GM19351 (cell line): ENCODE measurements at regions not wholly inside any gene's neighbourhood (a gene's known extent, or its start where the extent isn't known, plus 50 kb on each side); places are given as distances from the start of the nearest gene placed in this dataset.
A peak's percentile ranks its signal among the peaks of the same experiment; 100 is the strongest.

Source experiments
- ATAC-seq: cut with Tn5 transposase; IDR thresholded peaks from one replicate; pipeline ENCODE4 v1.9.1; 2021; ENCODE audit warnings: mild to moderate bottlenecking, moderate library complexity; ENCODE audit not compliant: unreplicated experiment

DNA sequence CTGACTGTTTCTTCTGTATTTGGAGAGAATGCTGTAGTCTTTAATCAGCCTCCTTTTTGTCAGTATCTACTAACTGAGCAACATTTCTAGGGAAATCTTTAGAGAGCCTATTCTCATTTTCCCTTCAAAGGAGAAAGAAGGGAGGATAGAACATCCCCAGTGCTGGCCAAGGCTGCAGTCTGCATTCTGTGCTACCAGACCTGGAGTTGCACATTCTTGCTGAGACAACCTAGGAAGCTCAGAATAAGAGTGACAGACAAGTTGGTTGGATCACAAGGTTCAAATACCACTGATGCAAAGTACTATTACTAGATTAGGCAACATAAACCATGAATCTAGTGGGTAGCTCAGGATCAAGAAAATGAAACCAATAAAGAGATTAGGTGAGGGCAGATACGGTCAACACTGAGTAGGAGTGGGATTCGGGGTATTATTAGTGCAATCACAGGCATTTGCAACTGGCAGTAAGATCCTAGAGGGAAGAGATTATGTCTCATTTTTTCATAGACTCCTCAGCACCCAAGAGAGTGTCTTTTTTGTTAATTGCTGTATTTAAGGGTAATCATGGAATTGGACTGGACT, 213.5 kb upstream of the FAM83B start:
- ATAC-seq = no peak

DNA sequence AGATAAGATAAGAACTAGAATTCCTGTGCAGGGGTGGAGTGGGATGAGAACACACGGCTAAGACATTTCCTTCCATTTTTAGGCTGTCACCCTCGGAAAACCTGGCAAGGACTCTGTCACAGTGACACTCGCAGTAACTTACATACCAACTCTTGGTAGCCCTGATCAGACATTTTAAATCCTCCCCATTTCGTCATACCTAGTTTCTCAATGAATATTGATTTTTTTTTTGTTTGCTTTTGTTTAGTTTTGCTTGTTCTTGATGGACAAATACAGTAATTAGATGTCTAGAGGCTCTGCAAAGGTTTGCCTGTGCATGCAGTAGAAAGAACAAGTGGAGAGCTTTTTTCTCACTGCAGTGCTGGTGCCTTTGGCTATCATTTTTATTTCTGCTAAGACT, 213.0 kb upstream of the FAM83B start:
- no peak for ATAC-seq

DNA sequence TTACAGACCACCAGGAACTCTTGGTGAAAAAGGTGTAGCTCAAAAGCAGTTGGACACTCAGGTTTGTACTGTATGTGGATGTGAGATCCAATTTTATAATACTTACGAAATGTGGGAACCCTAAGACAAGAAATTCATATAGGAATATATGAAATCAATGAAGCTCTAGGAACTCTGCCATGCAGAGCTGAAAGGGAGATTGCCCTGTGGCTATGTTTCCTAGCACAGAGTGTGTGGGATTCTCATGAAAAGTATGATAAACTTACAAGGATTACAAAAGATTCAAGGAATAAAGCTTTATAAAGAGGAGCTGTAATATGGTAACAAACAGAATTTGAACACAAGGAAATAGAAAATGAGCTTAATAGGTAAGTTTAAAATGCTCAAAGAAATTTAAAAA, 205.7 kb upstream of the FAM83B start:
- ATAC-seq = no peak

DNA sequence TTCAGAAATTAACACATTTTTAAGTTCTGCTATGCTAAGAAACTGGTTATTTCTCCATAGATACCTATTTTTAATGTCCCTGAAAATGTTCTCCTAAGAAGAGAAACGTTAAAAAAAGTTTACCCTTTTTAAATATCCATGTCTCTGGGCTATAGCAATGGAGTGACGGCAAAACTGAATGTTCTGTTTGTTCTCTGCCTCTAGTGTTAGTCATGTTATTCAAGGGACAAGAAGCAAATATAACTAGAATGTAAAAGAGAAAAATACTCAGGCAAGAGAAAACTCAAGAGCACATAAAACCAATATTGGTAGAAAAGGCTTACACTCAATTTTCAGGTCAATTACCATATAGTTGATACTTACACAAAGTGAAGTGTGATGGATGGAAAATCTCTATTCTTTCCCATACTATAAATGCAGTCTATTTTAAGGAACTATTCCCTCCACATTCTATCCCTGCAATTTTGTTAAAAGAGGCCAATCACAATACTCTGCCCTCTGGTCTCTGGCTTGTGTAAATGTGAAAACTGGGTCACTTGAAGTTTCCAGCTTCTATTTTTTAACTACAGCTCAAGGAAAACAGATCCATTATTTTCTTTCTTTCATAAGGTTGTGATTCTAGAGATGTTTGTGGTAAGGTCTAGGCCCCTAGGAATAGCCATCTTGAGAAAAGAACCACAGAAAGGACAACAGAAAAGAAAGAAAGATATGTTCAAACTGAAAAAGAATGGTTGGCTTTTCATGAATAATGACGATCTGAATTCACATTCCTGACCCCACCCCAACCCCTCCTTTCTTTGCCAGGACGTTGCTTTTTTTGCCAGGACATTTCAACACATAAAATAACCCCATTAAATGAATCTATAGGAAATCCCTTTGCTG, 200.3 kb upstream of the FAM83B start:
- no peak for ATAC-seq

DNA sequence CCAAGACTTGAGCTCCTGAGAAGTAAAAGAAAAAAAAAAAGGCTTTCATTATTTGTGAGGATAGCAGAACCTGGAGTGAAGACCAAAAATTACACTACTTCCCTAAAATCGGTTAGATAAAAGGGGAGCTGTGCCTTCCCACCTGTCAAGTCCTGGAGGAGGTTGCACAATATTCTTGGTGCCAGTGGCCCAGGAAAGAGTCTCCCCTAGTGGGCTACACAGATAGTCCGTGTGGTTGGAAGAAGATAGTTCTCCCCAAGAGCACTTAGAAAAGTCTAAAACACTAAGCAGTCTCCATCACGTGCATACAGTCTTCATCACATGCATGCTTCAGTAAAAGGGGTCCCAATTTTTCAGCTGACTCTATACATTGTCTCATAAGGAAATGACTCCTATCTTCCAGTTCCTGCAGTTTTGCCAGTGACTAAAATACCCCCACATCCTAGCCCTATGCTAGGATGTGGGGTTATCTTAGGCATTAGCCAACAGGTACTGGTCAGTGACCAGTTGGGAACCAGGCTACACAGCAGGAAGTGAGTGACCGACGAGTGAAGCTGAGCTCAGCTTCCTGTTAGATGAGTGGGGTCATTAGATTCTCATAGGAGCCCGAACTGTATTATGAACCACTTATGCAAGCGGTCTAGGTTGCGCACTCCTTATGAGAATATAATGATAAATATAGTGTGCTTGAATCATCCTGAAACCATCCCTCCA, 199.5 kb upstream of the FAM83B start:
- no peak for ATAC-seq

DNA sequence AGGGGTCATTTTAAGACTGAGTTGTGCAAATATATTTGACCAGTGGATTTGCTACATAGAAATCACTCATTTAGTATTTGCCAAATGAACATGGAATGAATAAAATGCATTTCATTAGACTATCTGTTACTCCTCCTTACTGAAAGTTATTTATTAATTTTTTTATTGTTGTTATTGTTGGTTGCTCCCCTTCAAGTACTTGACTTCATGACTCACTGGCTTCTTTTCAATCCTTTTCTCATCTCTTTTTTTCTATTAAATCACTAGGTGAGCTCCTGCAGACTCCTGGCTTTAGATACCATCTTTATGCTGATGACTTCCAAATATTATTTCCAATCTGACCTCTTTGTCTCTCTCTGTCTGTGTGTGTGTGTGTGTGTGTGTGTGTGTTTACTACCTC, 192.2 kb upstream of the FAM83B start:
- ATAC-seq = no peak

DNA sequence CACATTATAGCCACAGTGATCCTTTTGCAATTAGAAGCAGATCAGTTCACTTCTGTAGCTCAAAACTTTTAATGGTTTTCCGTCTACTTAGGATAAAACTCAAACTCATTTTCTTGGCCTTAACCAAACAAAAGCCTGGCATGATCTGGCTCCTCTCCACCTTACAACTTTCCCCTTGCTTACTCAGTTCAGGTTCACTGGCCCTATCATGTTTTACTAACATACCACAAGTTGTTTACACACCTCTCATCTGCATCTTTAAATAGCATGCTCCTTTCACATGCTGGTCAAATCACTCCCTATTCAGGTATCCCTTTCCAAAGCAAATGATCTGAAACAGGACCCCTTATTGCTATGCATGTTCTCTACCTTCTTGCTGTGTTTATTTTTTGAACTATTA, 191.4 kb upstream of the FAM83B start:
- no peak for ATAC-seq

DNA sequence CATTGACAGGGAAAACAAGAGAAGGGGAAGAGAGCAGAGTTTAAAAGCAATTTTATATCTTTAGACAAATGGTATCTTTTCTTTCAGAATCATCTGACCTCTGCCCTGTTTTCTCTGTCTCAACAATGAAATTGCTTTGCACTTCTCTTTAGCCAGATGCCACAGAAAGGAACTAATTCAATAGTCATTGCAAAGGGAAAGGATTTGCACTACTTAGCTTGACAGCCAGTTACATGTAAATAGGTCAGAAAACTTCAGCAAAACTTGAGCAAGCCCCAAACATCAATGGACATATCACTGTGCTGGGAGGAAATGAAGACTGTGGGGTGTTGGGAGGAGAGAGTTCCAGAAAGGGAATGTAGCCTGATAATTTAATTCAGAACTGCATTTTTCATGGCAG, 181.3 kb upstream of the FAM83B start:
- no peak for ATAC-seq

DNA sequence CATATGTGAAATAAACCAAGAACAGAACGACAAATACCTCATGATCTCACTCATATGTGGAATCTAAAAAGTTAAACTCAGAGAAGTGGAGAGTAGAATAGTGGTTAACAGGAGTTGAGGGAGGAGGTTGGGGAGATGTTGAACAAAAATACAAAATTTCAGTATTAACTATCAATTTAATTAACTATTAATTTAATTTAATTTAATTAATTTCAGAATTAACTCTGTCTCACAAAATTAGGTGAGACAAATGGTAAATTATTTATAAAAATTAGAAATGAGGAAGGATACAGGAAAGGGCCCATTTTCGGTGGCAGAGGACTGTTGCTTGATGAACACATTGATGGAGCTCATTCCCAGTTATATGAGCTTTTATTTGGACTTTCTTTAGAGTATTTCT, 166.0 kb upstream of the FAM83B start:
- ATAC-seq = no peak

DNA sequence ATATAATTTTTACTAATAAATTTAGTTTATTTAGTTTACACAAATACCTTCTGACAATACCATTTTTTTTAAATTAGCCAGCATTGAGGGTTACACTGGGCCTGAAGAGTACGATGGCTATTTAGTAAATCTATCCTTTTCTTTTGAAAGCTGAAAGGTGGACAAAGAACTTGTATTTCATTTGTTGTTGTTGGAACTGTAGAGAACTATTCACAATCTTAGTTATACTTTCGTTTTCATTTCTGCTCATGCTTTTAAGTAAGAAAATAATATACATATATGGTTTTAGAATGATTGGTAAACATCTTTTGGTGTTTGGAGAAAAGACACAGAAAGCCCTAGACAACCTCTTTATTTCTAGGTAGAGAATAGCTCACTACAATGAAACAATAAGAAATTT, 165.3 kb upstream of the FAM83B start:
- no peak for ATAC-seq

DNA sequence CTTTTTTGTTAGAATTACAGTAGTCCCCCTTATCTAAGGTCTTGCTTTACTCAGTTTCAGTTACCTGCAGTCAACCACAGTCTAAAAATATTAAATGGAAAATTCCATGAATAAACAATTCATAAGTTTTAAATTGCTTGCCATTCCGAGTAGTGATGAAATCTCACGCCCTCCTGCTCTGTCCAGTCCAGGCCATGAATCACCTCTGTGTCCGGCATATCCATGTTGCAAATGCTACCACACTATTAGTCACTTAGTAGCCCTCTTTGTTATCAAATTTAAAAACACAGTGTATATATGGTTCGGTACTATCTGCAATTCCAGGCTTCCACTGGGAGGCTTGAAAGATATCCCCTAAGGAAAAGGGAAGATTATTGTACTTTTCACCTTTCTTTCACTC, 164.6 kb upstream of the FAM83B start:
- no peak for ATAC-seq

DNA sequence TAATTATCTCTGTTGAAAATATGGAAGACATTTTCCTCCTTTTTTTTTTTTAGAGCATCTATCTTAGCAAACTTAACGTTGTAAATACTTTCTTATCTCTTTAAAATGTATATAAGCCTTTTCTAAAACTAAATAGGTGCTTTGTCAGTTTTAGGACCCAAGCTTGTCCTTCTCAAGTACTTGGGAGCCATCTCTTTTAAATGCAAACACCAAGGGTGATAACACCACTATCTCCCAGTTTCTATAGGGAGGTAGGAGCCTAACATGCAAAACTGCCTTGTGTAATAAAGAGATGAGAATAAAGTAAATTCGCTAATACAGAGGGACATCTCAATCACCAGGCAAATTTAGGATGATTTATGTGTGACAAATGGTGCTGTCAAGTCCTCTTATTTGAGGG, 157.0 kb upstream of the FAM83B start:
- no peak for ATAC-seq

DNA sequence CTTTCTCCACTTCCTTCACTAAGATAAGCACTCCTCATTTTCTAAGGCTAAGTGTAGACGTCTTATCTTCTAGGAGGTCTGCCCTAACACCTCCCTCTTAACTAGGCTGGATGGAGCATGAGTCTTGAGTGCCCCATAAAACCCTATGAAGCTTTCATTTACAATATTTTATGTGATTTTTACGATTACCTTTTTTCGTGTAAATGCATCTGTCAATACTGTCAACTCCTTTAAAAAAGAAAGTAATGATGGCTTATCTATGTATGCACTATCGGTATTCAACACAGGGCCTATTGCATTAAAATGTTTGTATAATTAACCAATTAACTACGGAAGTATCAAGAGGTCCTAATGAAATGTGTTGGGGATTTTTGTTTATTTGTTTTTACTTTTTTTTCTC, 156.0 kb upstream of the FAM83B start:
- no peak for ATAC-seq

DNA sequence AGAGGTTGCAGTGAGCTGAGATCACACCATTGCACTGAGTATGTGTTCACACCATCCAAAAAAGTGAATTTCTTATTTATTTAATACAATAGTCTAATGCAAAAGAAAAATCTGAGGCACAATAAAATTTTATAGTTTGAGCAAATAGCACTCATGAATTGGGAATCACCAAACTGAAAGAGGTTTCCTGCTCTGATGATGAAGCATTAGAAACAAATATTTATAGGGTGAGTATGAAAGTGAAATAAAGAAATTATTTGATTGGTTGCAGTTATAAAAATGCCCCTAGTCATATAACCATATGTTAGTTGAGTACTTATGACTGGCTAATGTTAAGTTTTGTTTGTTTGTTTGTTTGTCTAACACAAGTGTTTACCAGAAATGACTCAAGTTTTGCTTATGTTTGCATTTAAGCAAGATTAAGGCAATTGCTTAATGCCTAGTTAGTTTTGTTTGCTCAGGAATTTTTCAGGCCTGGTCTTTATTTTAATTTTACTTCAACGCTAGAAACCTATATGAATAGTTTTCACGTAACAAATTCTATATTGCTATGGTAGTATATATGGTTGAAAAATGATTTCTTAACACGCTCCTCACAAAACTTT, 151.5 kb upstream of the FAM83B start:
- no peak for ATAC-seq

DNA sequence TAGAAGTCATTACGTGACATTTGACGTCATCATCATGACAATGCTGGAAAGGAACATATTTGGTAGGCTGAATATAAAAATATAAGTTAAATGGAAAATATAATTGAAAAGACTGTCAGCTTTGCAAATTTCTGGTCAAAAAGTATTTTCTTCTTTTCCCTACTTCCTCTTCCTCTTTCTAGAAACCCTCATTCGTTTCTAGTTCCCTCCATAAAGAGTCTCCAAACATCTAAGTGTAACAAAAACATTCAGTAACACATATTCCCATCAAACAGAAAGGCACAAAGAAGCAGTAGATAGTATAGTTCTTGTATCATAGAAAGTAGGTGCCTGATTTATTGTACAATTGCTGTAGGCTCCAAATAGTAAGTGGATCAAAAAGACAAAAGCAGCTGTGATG, 150.8 kb upstream of the FAM83B start:
- ATAC-seq = no peak

DNA sequence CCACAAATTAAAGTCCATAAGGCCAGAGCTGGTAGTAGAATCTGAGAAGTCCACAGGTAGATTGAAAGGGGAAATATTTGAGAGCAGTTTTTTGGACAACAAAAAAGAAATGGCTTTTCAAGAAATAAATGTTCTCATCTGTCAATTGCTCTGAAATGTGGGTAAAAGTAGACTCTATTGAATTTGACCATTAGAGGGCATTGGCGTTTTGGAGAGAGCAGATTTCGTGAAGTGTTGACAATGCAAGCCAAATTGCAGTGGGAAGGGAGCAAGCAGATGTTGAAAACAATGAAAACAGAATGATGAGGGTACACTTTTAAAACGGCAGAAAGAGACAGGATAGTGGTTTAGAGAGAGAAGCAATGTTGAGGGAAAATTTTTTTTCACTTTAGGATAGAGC, 149.1 kb upstream of the FAM83B start:
- ATAC-seq = no peak

DNA sequence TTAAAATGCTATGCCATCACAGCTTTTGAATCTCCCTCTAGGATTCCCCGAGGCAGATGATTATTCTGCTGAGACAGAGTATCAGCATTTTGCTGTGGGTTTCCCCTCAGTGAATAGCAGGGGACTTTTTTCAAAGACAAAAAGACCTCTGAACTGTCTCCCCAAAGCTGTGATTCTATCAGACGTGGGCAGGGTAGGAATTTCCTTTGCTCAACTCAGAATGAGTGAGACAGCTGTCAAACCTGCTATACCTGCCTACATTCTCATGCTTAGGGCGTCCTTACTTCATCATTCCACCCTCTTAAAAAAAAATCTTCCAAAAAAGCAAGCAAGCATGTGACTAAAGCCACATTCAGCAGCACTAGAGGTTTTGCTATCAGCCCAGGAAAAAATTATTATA, 147.6 kb upstream of the FAM83B start:
- ATAC-seq = peak; percentile 58

DNA sequence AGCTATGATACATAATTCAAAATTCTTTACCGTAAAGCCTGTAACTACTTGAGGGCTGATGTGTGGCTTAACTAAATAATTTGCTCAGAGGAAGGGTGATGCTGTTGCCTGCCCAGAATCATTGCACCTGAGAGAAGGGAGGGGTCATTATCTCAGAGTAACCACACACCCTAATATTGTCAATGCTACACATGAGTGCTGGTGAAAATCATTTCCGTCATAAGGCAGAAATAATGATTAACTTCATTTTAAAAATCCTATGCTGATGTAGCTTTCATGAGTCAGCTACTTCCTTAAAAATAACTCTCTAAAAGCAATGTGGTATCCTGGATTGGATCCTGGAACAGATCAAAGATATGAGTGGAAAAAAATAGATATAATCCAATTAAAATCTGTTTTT, 146.4 kb upstream of the FAM83B start:
- ATAC-seq = no peak

DNA sequence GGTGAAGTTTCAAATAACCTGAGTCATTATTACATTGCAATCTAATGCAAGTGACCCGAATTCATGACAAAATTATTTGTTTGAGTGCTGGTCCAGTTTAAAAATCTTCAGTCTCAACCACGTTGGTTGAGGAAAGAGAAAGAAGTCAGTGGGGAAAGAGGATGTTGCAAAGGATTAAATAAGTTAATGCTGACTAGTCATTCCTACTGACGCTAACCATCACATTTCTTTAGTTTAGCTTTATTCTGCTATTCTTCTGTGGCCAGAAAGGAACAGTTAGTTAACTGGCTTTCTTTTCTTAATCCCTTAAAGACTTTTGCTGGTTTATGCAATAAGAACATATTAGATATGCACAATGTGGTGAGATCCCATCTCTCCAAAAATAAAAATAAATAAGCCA, 143.8 kb upstream of the FAM83B start:
- ATAC-seq = no peak

DNA sequence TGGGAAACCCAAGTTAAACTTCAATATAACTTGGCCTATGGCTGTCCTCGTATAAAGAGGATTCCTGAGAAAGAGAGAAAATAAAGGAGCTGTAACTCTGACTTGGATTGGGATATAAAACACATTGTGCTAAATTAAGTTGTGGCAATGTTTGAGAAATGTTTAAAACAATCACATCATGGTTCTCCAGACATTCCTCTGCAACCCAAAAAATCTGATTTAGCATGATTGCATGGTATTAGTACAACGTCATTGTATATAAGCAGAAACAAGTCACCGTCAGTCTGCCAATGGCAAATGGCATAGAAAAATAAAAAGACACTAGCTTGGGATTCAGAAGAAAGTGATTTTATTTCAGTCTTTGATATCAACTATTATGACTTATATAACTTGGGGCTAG, 140.2 kb upstream of the FAM83B start:
- no peak for ATAC-seq

DNA sequence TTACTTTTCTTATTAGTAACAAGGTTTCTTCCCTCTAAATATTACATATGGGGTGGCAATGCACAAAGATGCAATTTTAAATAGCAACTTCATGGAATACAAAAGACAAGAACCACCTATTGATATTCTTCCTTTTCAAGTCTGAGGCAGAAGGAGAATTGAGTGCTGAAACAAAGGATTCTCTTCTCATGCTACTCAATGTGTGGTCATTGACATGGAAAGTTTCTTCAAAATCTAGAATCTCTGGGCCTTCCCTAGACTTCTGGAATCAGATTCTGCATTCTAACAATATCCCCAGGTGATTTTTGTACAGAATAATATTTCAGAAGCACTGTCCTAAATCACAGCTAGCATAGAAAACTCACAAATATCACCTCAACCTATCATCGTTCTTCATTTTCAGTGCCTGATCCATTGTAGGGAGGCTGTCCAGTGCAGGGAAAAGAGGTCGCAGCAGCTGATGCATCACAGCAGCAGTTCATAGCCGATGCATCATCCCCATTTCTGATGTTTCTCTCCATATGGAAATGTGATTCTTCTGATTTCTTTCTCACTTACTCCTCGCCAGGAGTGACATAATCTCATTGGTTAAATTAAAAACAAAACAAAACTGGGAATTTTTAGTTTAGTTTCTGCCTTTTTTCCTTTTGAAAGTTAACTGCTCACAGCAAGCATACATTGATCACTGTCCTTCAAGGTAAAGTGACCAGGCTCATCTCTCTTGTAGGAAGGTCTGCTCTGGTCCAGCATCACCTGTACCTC, 139.5 kb upstream of the FAM83B start:
- no peak for ATAC-seq
